H7 (cell line): ENCODE measurements at regions not wholly inside any gene's neighbourhood (a gene's known extent, or its start where the extent isn't known, plus 50 kb on each side); places are given as distances from the start of the nearest gene placed in this dataset.

Source experiments
- DNase-seq: peaks from one replicate; pipeline ENCODE4 v3.0.0; 2012
- H3K27me3 ChIP-seq: 2 replicates; pipeline ENCODE4 v1.6.0; 2011; ENCODE audit warnings: mild to moderate bottlenecking, low read length; ENCODE audit not compliant: control insufficient read depth, insufficient read depth
- H3K36me3 ChIP-seq: replicated peaks from 2 replicates; pipeline ENCODE4 v1.5.1; 2011; ENCODE audit warnings: low read length; ENCODE audit not compliant: control insufficient read depth, insufficient read depth
- H3K4me3 ChIP-seq: 2 replicates; pipeline ENCODE4 v1.5.1; 2011; ENCODE audit warnings: low read depth, mild to moderate bottlenecking, control low read depth, low read length, moderate library complexity; ENCODE audit not compliant: insufficient read depth

DNA sequence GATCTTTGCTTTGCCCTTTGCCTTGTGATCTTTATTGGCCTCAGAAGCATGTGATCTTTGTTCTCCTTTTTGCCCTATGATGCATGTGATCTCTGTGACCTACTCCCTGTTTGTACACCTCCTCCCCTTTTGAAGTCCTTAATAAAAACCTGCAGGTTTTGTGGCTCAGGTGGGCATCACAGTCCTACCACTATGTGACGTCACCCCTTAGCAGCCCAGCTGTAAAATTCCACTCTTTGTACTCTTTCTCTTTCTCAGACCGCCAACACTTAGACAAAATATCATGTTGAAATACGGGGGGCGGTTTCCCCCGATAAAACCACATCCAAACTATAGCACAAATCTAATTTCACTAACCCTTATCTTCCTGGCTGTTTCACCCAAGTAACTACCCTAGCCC, 76.7 kb upstream of the RAPGEF4 start:
- no peaks in the 10 kb centered on the region for H3K27me3 ChIP-seq
- no peak for DNase-seq

DNA sequence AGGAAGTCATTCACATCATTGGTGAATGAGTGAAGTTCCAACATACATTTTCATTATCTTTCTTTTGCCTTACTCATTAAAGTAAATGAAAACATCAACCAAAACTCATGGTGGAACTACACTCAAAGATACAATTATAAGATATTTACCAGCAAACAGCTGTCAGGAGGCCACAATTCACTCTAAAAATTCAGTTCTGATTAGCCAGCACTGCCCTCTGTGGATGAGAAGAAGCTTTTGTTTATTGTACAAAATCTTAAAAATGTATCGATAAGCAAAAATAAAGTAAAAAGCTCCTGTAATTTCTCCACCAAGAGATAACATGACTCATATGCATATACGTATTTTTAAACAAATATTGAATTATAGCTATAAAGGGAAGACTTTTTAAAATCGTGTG, 73.5 kb upstream of the RAPGEF4 start:
- Histone ChIP-seq H3K4me3 (no peak overlapping the region), H3K27me3 (no peaks in the 10 kb centered on the region), H3K36me3 (no peaks in the 10 kb centered on the region)
- no peak for DNase-seq

More for the DNA sequence above, 76.7 kb upstream of the RAPGEF4 start:
- Histone ChIP-seq H3K36me3 (no peaks in the 10 kb centered on the region), H3K4me3 (no peak overlapping the region)

DNA sequence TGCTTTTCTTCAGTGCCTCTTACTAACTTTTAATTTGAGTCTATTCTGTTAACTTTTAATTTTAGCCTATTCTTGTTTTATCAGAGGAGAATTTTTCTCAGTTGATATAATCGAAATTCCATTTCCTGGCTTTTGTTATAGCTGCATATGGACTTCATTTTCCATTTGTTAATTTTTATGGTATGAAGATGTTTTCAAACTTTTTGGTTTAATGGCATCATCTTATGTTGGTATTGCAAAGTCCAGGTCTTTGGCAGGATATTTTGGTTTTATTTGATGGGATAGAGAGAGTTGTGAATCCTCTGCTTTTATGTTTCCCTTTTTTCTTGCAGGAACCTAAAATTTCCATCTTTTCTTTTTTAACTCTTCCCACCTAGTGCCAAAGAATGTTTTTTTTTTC, 70.9 kb upstream of the RAPGEF4 start:
- Histone ChIP-seq H3K27me3 (no peaks in the 10 kb centered on the region), H3K36me3 (no peaks in the 10 kb centered on the region), H3K4me3 (no peak overlapping the region)
- no peak for DNase-seq

DNA sequence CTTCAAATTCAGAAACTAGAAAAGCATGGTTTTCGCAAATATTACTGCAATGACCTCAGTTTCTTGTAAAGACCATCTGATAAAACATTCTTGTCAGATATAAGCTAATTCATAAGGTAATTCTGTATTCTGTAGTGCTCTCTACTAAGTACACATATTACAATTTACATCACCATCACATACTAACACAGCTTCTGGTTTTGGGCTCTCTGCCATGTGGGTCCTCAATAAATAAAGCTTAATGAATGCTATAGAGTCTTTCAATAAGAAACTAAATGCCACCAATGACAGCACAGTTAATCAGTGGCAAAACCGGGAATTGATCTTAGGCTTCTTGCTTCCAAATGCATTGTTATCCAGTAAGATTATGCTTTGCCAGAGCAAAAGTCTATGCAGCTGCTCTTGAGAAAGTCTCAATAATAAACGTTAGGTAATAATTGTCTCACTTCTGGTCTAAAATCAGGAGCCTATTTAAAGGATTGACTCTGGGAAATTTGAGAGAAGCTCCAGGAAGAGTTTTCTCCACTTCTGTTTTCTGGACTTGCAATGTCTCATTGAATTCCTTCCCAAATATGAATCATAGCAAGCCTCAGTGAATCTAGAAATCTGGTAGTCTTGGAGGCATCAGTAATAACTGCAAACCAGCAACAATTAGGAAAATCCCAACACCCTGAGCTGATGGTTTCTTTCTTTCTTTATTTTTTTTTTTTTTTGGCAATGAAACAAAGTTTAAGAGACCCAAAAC, 67.9 kb upstream of the RAPGEF4 start:
- H3K27me3 ChIP-seq, result no peaks in the 10 kb centered on the region
- H3K36me3 ChIP-seq, result no peaks in the 10 kb centered on the region
- DNase-seq, result no peak
- no peak overlapping the region for H3K4me3 ChIP-seq

DNA sequence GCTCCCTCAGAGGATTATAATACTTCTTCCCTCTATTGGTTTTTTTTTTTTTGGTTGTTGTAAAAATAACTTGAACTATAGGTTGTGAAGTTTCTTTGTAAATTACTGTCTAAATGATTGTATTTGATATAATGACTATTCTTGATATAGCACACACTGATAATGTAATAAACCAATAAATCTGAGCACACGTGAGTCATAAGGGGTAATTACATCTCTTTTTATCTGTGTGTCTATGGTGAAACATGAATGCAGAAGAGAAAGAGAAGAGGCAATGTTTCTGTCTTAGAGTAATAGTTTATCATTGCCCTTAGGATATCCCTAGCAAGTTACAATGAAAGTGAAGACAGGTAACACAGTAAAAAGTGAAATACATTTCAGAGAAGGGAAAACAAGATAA, 64.1 kb upstream of the RAPGEF4 start:
- H3K4me3 ChIP-seq, result no peak overlapping the region
- H3K36me3 ChIP-seq, result no peaks in the 10 kb centered on the region
- no peak for DNase-seq
- no peaks in the 10 kb centered on the region for H3K27me3 ChIP-seq

DNA sequence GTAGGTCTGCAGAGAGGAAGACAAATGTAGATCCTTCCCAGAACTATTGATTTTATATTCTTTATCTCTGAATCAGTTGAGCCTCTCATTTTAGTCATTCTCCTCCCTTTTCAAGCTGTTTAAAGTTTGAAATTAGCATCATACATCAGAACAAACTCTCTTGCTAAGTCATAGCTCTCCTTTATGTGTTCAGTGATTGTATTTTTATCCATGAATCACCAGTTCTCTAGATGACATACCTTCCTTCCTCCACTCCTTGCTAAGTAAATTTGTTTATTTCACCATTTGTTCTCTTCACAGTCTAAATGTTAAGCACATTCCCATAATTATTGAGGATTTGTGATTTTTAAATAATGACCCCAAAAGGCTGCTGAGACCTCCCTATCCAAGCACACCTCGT, 63.5 kb upstream of the RAPGEF4 start:
- Histone ChIP-seq H3K4me3 (no peak overlapping the region), H3K36me3 (no peaks in the 10 kb centered on the region), H3K27me3 (no peaks in the 10 kb centered on the region)
- no peak for DNase-seq

DNA sequence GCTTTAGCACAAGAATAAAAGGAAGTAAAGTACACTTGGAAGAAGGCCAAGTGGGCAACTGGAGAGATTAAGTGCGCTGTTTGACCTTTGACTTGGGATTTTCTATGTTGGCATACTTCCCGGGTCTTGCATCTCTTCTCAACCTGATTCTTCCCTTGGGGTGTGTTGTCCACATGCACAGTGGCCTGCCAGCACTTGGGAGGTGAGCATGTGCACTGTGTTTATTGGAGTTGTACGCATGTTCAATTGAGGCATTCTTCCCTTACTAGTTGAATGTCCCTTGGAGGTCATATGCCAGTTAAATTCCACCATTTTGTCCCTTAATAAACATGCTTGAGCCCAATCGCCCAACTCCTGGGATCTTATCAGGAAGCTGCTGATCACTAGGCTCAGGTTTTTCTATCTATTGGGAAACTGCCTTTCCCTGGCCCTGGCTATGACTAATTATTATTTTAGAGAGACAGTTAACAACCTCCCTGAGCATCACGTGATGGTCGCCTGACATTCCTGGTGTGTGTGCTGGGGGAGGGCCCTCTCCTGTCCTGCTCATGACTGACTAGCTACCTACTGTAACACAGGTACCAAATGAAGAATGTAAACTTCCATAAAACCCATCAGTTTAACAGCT, 62.5 kb upstream of the RAPGEF4 start:
- no peak for DNase-seq

DNA sequence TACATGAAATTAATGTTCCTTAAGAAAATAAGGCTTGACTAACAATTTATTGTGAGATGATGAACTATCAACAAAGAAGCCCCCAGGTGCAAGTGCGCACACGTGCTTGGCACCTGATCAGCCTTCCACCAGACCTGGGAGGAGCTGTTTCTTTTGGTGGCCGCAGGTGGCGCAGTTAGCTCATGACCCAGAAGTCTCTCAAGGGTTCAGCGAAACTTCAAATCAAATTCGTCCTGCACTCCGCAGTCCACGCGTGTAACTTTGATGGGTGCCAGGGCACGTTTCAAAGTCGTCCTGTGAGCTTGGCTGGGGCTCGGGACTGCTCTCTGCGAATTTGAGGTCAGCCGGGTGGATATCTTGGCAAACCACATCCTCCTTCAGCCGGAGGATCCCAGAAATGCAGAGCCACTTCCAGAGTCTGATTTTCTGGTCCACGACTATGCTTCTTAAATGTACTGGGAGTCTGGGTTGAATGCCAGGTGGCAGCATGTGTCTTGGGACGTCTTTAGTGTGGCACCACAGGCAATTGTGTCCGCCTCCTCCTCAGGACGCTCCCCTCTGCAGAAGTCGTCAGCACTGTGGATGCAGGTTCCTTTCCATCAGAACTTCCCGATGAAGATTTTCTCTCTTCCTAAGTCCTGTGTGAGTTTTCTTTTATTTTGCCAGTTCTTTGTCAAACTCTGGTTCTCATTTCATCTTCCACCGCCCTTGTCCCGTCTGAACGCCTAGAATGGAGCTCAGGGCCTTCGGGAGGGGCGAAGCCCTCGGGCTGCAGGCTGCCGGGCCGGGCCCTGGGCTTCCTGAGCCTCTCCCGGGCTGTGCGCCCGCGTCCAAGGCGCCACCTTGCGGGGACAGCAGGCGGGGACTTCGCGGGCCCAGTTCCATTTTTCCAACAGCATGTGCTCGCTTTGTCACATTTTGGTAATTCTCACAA, 61.3 kb upstream of the RAPGEF4 start:
- H3K36me3 ChIP-seq, result no peaks in the 10 kb centered on the region
- H3K4me3 ChIP-seq, result no peak overlapping the region
- peak; percentile 90 for DNase-seq
- H3K27me3 ChIP-seq, result no peaks in the 10 kb centered on the region

More for the DNA sequence above, 62.5 kb upstream of the RAPGEF4 start:
- Histone ChIP-seq H3K27me3 (no peaks in the 10 kb centered on the region), H3K36me3 (no peaks in the 10 kb centered on the region), H3K4me3 (no peak overlapping the region)

DNA sequence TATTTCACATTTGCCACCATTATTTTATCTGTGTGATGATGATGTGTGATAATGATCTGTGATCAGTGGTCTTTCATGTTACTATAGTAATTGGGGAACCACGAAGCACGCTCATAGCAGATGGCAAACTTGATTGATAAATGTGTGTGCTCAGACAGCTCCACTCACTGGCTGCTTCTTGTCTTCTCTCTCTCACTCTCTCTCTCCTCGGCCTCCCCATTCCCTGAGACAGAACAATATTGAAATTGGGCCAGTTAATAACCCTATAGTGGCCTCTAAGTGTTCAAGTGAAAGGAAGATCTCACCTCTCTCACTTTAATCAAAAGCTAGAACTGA, 60.7 kb upstream of the RAPGEF4 start:
- Histone ChIP-seq H3K4me3 (no peak overlapping the region), H3K27me3 (no peaks in the 10 kb centered on the region), H3K36me3 (no peaks in the 10 kb centered on the region)
- DNase-seq, result peak; percentile 34

DNA sequence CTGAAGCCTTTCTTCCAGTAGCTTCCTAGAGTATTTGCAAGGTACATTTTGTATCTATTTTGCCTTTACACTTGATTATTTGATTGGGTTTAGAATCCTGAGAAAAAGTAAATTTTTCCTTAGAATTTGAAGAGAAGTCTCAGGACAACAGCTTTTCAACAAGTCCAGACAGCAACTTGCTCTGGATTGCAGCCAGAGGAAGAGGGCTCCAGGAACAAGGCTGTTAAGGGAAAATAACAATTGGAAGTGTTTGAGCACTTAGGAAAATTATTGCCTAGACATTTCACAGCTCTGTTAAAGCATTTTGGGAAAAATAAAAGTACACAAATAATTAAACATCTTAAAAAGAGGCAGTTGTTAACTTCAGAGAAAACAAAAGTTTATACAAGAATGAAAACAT, 58.3 kb upstream of the RAPGEF4 start:
- H3K36me3 ChIP-seq, result no peaks in the 10 kb centered on the region
- H3K4me3 ChIP-seq, result no peak overlapping the region
- no peaks in the 10 kb centered on the region for H3K27me3 ChIP-seq
- no peak for DNase-seq

DNA sequence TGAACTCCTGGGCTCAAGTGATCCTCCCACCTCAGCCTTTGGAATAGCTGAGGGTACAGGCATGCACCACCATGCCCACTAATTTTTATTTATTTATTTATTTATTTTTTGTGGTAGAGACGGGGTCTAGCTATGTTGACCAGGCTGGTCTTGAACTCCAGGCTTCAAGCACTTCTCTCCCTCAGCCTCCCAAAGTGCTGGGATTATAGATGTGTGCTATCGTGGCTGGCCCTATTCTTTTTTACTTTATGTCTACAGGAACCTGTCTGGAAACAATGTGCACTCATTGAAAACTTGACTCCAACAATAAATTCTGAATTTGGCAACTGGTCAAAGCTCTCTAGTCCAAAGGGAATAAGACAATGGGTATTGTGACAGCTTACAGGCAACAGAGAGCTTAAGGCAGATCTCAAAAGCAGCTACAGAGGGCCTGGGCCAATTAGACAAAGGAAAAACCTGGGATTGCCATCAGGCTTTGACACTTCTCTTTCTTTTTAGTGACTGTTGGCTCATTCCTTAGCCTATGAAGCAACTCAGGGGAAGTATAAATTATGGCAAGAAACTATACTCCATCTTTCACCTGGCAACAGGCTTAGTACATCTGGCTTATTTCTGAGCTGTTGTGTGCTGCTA, 55.1 kb upstream of the RAPGEF4 start:
- DNase-seq, result no peak
- Histone ChIP-seq H3K27me3 (no peaks in the 10 kb centered on the region), H3K36me3 (no peaks in the 10 kb centered on the region), H3K4me3 (no peak overlapping the region)

DNA sequence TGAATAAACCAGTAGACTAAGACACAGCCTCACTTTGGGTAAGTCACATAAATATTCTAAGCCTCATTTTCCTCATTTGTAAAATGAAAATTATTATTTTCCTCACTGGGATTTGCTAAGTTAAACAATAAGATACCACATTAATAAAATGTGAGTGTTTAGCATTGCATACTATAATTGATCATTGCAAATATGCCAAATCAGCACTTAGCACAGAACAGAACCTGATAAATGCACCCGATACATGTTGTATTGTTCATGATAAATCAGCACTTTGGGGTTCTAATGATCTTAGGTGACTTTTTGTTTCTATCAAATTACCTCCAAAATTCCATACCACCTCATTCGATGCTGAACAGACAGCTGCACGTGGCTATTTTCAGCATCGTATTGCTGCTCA, 50.2 kb upstream of the RAPGEF4 start:
- H3K36me3 ChIP-seq, result no peaks in the 10 kb centered on the region
- no peak for DNase-seq
- no peak overlapping the region for H3K4me3 ChIP-seq
- H3K27me3 ChIP-seq, result no peaks in the 10 kb centered on the region
